GM18867 (cell line): ENCODE measurements at regions not wholly inside any gene's neighbourhood (a gene's known extent, or its start where the extent isn't known, plus 50 kb on each side); places are given as distances from the start of the nearest gene placed in this dataset.
"Not testable (repeated sequence)": the region's sequence is repeated elsewhere in the genome, so short reads cannot be mapped to it uniquely, and the experiment has no call there.

Experiments
- ATAC-seq: cut with Tn5 transposase; IDR thresholded peaks from one replicate; pipeline ENCODE4 v1.9.1; 2021; ENCODE audit warnings: mild to moderate bottlenecking, moderate library complexity; ENCODE audit not compliant: unreplicated experiment

DNA sequence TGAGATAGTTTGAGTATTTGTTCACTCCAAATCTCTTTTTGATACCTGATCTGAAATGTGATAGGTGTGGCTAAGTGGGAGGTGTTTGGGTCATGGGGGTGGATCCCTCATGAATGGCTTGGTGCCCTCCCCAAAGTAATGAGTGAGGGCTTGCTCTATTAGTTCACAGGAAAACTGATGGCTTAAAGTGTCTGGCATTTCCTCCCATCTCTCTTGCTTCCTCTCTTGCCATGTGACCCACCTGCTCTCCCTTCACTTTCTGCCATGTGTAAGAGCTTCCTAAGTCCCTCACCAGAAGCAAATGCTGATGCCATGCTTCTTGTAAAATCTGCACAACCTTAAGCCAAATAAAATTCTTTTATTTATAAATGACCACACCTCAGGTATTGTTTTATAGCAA, 61.1 kb downstream of the MAD2L1 start:
- ATAC-seq = no peak

GRCh38 chr4:120005076-120005475, 61.6 kb downstream of the MAD2L1 start:
- ATAC-seq = no peak

GRCh38 chr4:120004054-120004453, 62.6 kb downstream of the MAD2L1 start:
- ATAC-seq = no peak

- ATAC-seq = no peak
Measured at GRCh38 chr4:120003193-120003592, 63.5 kb downstream of the MAD2L1 start.

- no peak for ATAC-seq
Measured at GRCh38 chr4:120001850-120002249, 64.8 kb downstream of the MAD2L1 start.

- no peak for ATAC-seq
Measured at GRCh38 chr4:120000591-120001296, 65.9 kb downstream of the MAD2L1 start.

- not testable (repeated sequence) for ATAC-seq
Measured at GRCh38 chr4:119996024-119996423, 70.6 kb downstream of the MAD2L1 start.

GRCh38 chr4:119984996-119985395, 81.7 kb downstream of the MAD2L1 start:
- ATAC-seq = no peak

DNA sequence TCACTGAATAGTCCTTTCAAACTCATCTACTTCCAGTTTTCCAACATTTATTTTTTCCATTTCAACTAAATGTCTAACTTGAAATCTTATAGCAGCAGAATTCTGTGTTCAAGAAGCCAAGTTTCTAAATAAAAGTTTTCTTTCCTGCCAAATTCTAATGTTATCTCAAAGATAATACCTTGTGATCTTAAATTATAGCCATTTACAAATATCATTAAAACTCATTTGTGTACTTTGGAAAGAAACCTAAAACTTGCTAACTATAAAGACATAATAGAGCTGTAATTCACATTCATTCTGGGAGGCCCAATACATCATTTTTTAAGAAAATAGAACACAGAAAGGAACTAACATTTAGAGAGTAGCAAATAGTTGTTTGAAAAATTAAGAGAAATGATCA, 83.9 kb downstream of the MAD2L1 start:
- no peak for ATAC-seq

DNA sequence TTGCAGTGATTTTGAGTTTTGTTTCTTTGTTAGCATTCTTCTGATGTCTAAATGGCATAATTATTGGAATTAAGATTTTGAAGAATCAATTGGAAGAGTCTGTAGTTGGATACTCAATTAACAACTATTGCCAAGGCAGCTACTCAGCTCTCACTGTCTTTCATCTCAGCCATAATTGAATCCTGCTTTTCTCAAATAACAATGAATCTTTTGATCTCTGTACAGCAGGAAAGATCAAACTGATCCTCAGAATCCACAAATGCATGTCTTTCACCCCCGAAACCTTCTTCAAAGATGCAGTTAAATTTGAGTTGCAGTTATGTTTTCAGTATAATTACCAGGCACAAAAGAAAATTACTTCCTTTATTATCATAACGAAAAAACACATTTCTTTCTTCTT, 86.2 kb downstream of the MAD2L1 start:
- no peak for ATAC-seq

- ATAC-seq = no peak
Measured at GRCh38 chr4:119977076-119977940, 89.3 kb downstream of the MAD2L1 start.

DNA sequence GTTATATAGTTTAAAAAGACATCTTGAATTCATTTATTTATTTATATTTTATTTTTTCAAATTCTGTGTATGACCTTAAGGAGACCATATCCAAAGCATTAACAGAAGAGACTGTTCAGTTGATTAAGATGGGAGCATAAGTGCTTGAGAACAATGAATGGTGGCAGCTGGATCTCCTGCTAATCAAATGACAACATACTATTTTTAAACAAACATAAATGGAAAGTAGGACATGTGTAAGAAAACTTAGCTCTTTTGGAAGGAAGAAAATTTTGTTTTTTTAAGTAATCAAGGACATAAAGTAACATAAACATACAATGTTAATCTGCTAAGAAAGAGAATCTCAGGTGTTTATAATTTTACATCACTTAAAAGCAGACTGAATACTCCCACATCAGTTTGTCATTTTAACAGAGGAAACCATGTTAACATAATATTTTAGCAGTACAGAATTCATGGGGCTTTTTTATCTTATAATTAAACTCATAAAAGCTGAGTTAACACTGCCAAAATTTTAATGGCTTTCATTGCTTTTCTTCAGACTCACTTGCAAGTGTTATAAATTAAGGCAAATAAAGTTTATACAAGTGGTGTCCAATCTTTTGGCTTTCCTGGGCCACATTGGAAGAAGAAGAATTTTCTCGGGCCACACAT, 95.1 kb downstream of the MAD2L1 start:
- ATAC-seq = no peak

DNA sequence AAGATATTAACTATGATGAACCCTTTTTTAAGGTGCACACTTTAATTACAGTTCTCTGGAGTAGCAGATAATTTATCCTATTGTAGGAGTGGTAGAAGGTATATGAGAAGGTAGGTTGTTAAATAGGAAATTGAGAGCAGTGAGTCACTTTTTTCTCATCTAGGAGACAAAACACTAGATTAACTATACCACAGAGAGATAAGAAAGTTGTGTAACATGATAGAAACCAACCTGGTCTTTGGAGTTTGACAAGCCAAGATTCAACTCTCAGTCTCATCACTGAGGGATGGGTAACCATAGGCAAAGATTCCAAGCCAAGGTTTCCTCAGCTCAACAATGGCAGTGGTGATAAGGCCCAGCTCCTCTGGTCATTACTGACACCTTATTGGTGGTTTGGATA, 104.0 kb downstream of the MAD2L1 start:
- ATAC-seq = no peak

DNA sequence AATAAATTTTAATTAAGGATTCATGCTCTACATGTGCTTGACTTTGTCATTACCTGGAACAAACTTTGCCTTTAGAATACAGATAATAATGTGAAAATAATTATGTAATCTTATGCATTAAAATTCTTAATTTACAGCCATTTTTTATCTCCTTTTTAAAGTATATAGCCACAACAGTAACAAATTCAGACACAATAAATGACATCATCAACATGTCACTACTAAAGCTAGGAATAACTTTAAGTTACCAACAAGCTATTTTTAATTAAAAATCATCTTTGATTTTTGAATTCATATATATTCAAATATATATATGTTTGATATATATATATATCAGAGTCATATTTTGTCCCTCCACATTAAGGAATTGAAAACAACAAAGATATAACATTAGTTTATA, 107.7 kb downstream of the MAD2L1 start:
- ATAC-seq = no peak

GRCh38 chr4:119955256-119955655, 111.4 kb downstream of the MAD2L1 start:
- ATAC-seq = no peak

- not testable (repeated sequence) for ATAC-seq
Measured at GRCh38 chr4:119954487-119954886, 112.2 kb downstream of the MAD2L1 start.

DNA sequence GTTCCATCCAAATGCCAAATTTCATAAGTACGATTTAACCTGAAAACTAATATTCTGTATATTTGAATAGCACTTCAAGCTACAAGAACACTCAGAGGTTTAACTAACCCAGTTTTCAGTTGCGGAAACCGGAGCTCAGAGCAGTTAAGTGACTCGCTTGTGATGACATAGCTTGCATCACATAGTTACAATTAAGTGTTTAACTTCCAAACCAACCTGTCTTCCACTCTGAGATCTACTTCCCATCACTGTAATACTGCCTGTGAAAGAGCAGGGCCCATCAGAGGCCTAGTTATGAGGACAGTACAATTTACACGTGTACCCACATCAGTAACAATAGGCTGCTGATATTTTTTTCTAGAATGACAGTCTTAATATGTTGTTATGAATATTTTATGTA, 120.3 kb downstream of the MAD2L1 start:
- no peak for ATAC-seq

DNA sequence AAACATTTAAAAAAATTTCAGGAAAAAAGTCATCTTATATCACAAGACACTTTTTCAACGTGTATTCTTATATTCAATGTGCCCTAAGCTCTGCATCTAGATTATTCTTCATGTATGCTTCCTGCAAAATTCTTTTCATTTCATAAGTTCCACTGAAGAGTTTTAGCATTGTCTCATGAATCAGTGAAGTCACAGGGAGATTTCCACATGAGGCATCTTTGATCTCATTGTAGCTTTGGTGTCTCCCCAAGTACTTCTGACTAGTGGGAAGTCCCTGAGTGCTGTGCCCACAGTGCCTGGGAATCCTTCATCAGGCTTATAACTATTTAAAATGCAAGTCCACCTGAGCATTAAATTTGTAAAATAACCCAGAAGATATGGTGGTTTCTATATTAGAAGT, 123.8 kb downstream of the MAD2L1 start:
- no peak for ATAC-seq

GRCh38 chr4:119940557-119940956, 126.1 kb downstream of the MAD2L1 start:
- ATAC-seq = no peak

DNA sequence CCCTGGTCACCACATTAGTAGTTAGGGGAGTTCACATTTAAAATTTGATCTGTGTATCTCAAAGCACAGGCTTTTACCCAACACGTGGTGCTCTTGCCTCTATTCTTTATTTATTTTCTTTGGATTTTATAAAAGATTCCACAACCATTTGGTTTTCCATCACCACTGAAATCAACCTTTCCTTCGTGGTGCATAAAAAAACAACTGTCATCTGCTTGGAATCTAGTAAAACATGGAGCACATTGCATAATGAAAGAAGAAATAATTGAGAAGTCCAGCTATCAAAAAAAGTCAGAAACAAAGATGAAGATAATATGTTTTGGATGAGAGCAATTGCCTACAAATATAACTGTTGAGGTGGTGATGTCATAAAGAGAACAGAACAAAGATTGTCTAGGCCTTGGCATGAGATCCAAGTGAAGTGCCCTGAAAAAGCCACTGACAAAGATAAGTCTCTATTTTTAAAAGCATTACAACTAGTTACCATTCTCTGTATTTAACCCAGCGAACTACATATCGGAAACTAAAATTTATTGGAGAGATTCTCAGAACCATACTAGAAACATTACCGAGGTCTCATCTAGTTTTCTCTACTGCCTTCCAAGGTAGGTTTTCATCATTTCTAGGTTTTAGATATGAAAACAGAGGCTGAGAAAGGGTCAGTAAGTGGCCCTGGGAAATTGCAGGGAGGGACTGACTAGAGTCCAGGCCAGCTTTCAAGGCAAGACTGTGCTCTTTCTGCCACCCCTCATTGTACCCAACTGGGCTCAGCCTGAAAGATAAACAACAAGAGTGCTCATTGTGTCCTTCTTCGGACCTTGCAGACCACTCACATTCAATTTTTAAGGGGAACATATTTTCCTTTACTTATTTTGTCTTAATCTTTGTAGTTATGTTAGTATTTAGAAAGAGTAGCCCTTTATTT, 127.3 kb downstream of the MAD2L1 start:
- ATAC-seq = no peak

DNA sequence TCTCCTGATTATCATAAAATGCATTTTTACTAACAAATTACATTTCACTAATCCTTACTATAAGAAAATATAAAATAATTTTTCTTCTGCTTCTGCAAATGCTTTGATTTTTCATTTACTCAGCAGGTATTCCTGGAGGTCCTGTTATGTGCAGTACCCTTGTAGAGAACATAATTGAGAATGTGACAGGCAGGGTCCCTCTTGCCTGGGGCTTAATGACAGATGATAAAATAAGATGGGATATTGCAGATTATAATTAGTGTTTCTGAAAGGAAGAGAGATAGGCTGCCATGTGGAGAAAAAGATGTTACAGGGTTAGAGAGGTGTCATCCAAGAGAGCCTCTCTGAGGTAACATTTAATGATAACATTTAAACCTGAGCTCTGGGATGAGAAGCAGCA, 128.9 kb downstream of the MAD2L1 start:
- ATAC-seq = no peak
